NCI-H1436 (cell line): ENCODE measurements at regions not wholly inside any gene's neighbourhood (a gene's known extent, or its start where the extent isn't known, plus 50 kb on each side); places are given as distances from the start of the nearest gene placed in this dataset.
A peak's percentile ranks its signal among the peaks of the same experiment; 100 is the strongest.
"Not testable (repeated sequence)": the region's sequence is repeated elsewhere in the genome, so short reads cannot be mapped to it uniquely, and the experiment has no call there.

ENCODE experiments used
- DNase-seq: peaks from one replicate; lab custom pipeline; 2025; lab: John Stamatoyannopoulos, UW

- DNase-seq, result not testable (repeated sequence)
Measured at GRCh38 chr6:27826612-27826985, 85.6 kb downstream of the OR2B2 start.

- DNase-seq, result not testable (repeated sequence)
Measured at GRCh38 chr6:27825848-27826611, 86.2 kb downstream of the OR2B2 start.

- no peak for DNase-seq
Measured at GRCh38 chr6:27825025-27825793, 87.0 kb downstream of the OR2B2 start.

GRCh38 chr6:27824211-27825024 is 87.8 kb downstream of the OR2B2 start:
- peak; percentile 9 for DNase-seq

- peak; percentile 73 for DNase-seq
Measured at GRCh38 chr6:27823714-27824210, 88.4 kb downstream of the OR2B2 start.

GRCh38 chr6:27816906-27817305 is 95.3 kb downstream of the OR2B2 start:
- no peak for DNase-seq

GRCh38 chr6:27814665-27815424 is 97.4 kb downstream of the OR2B2 start:
- no peak for DNase-seq

GRCh38 chr6:27814415-27814664 is 97.9 kb downstream of the OR2B2 start:
- not testable (repeated sequence) for DNase-seq

GRCh38 chr6:27812805-27813492 is 99.2 kb downstream of the OR2B2 start:
- DNase-seq, result no peak

- DNase-seq, result no peak
Measured at GRCh38 chr6:27812078-27812804, 100.0 kb downstream of the OR2B2 start.

- no peak for DNase-seq
Measured at GRCh38 chr6:27811451-27811772, 100.8 kb downstream of the OR2B2 start.

- no peak for DNase-seq
Measured at GRCh38 chr6:27810768-27811450, 101.3 kb downstream of the OR2B2 start.

GRCh38 chr6:27809939-27810767 is 102.0 kb downstream of the OR2B2 start:
- DNase-seq, result peak; percentile 91

- DNase-seq, result no peak
Measured at GRCh38 chr6:27809067-27809938, 102.9 kb downstream of the OR2B2 start.

GRCh38 chr6:27808242-27809066 is 103.7 kb downstream of the OR2B2 start:
- not testable (repeated sequence) for DNase-seq

GRCh38 chr6:27807441-27808241 is 104.6 kb downstream of the OR2B2 start:
- peak; percentile 88 for DNase-seq
